Mammary epithelial cell (primary cell): ENCODE measurements at regions not wholly inside any gene's neighbourhood (a gene's known extent, or its start where the extent isn't known, plus 50 kb on each side); places are given as distances from the start of the nearest gene placed in this dataset.

Experiments used
- EZH2 ChIP-seq: IDR thresholded peaks from 2 replicates; pipeline ENCODE4 v1.6.1; 2012; ENCODE audit warnings: low read length, inconsistent platforms, borderline replicate concordance
- TF ChIP-seq, protein P1 (sequence below), 2 donors: IDR thresholded peaks in 1 of 2; conservative IDR thresholded peaks in 1 of 2; 2 replicates each; pipeline ENCODE4 v1.5.1; 2011 to 2012; ENCODE audit warnings: inconsistent platforms in 2 of 2, low read length in 2 of 2, mild to moderate bottlenecking in 2 of 2, control low read depth in 1 of 2, low read depth in 1 of 2; ENCODE audit not compliant: insufficient read depth in 1 of 2; ENCODE audit errors: extremely low read depth in 1 of 2

DNA sequence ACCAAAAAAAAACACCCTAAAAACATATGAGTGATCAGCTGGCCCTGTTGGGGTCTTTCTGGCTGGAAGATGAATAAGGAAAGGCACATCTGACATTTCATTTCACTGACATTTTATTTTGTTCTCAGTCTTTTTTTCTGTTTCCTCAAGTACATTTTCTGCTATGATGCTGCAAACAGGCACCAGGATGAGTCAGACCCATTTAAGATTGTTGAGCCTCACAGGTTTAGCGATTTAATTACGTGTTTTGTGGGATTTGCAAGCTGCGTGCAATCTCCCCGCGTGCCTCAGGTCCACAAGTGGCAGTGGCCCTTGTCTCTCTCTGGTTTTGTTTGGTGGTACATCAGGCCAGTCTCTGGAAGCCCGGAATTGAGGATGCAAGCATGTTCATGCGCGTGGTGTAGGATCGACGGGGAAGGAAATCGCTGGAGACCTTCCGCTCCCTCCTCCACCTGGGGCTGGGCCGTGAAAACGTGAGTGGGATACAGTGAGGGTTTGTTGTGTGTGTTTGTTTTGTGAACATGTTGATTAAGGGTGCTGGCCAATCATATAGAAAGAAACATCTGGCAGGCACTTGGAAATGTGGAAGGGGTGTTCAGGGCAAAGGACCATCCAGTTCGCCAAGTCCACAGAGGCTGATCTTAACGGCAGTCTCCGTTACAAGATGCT lies 120.2 kb upstream of the ZNF516 start:
- TF ChIP-seq EZH2: no peak
- TF ChIP-seq, protein P1, sequence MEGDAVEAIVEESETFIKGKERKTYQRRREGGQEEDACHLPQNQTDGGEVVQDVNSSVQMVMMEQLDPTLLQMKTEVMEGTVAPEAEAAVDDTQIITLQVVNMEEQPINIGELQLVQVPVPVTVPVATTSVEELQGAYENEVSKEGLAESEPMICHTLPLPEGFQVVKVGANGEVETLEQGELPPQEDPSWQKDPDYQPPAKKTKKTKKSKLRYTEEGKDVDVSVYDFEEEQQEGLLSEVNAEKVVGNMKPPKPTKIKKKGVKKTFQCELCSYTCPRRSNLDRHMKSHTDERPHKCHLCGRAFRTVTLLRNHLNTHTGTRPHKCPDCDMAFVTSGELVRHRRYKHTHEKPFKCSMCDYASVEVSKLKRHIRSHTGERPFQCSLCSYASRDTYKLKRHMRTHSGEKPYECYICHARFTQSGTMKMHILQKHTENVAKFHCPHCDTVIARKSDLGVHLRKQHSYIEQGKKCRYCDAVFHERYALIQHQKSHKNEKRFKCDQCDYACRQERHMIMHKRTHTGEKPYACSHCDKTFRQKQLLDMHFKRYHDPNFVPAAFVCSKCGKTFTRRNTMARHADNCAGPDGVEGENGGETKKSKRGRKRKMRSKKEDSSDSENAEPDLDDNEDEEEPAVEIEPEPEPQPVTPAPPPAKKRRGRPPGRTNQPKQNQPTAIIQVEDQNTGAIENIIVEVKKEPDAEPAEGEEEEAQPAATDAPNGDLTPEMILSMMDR (conservative IDR thresholded peaks at IDR 0.05 in 1 of 2, IDR thresholded peaks at IDR 0.05 in 1 of 2; ENCODE audit: extremely low read depth in 1 of 2, insufficient read depth in 1 of 2, low read depth in 1 of 2, low read length in 2 of 2): no peak
